GM23338 (cell line): ENCODE measurements at regions not wholly inside any gene's neighbourhood (a gene's known extent, or its start where the extent isn't known, plus 50 kb on each side); places are given as distances from the start of the nearest gene placed in this dataset.
A peak's percentile ranks its signal among the peaks of the same experiment; 100 is the strongest.

Experiments
- ATAC-seq: fragments of 200-7000 bp; cut with Tn5 transposase; 3 replicates; pipeline ENCODE4 v1.9.1; 2020
- DNase-seq: peaks from one replicate; pipeline ENCODE4 v3.0.0-alpha.2; 2015; ENCODE audit warnings: low spot score
- H2AFZ ChIP-seq: fragments of 200-600 bp; sonication (generic); 2 replicates; pipeline ENCODE4 v1.8.0; 2016; ENCODE audit warnings: antibody characterized with exemption, mild to moderate bottlenecking, moderate library complexity
- H3F3A ChIP-seq: fragments of 200-600 bp; sonication (generic); replicated peaks from 2 replicates; pipeline ENCODE4 v1.8.0; 2017; ENCODE audit warnings: antibody characterized with exemption, mixed run types, low read depth
- H3K27ac ChIP-seq: fragments of 200-600 bp; sonication (generic); 2 replicates; pipeline ENCODE4 v1.6.1; 2016; ENCODE audit warnings: low read depth
- H3K27me3 ChIP-seq: fragments of 200-600 bp; sonication (generic); 2 replicates; pipeline ENCODE4 v1.8.0; 2016; ENCODE audit warnings: mild to moderate bottlenecking, mixed run types, moderate library complexity; ENCODE audit not compliant: insufficient read depth
- H3K36me3 ChIP-seq: fragments of 200-600 bp; sonication (generic); 2 replicates; pipeline ENCODE4 v1.8.0; 2016; ENCODE audit warnings: mild to moderate bottlenecking; ENCODE audit not compliant: insufficient read depth
- H3K4me1 ChIP-seq: fragments of 200-600 bp; sonication (generic); 2 replicates; pipeline ENCODE4 v1.8.0; 2016; ENCODE audit warnings: mild to moderate bottlenecking, moderate library complexity; ENCODE audit not compliant: insufficient read depth
- H3K4me2 ChIP-seq: fragments of 200-600 bp; sonication (generic); 2 replicates; pipeline ENCODE4 v1.7.1; 2017; ENCODE audit warnings: mixed run types
- H3K4me3 ChIP-seq: fragments of 200-600 bp; sonication (generic); 2 replicates; pipeline ENCODE4 v1.6.1; 2016; ENCODE audit warnings: mixed run types
- H3K79me2 ChIP-seq: fragments of 200-600 bp; sonication (generic); replicated peaks from 2 replicates; pipeline ENCODE4 v1.8.0; 2017; ENCODE audit warnings: mild to moderate bottlenecking; ENCODE audit not compliant: insufficient read depth
- H3K9me2 ChIP-seq: fragments of 200-600 bp; sonication (generic); 2 replicates; pipeline ENCODE4 v1.8.0; 2017; ENCODE audit not compliant: insufficient read depth
- H4K20me1 ChIP-seq: fragments of 200-600 bp; sonication (generic); replicated peaks from 2 replicates; pipeline ENCODE4 v1.8.0; 2017; ENCODE audit warnings: mild to moderate bottlenecking; ENCODE audit not compliant: insufficient read depth
- H3K27ac Mint-ChIP-seq: 2 replicates; pipeline ENCODE4 v1.8.0; 2020; ENCODE audit warnings: inconsistent platforms, mild to moderate bottlenecking, moderate library complexity, mixed read lengths
- H3K27me3 Mint-ChIP-seq: 3 replicates; pipeline ENCODE4 v1.8.0; 2022; ENCODE audit warnings: low read depth, mild to moderate bottlenecking, moderate library complexity, mixed read lengths, inconsistent platforms; ENCODE audit not compliant: insufficient read depth, poor library complexity
- H3K36me3 Mint-ChIP-seq: 3 replicates; pipeline ENCODE4 v1.8.0; 2021; ENCODE audit warnings: low read depth, mild to moderate bottlenecking, inconsistent platforms, moderate library complexity, mixed read lengths
- H3K4me1 Mint-ChIP-seq: 3 replicates; pipeline ENCODE4 v1.8.0; 2020; ENCODE audit warnings: mild to moderate bottlenecking, inconsistent platforms, mixed read lengths
- H3K4me3 Mint-ChIP-seq: 3 replicates; pipeline ENCODE4 v1.8.0; 2021; ENCODE audit warnings: moderate library complexity, mild to moderate bottlenecking, inconsistent platforms, mixed read lengths
- H3K9me3 Mint-ChIP-seq: 3 replicates; pipeline ENCODE4 v1.8.0; 2020; ENCODE audit warnings: moderate library complexity, mild to moderate bottlenecking, inconsistent platforms, mixed read lengths
- CREB1 ChIP-seq: fragments of 250-450 bp; sonication (Bioruptor Pico); IDR thresholded peaks from 2 replicates; pipeline ENCODE4 v1.5.0; 2020; ENCODE audit warnings: low read depth, mild to moderate bottlenecking, moderate library complexity
- EZH2 ChIP-seq: fragments of 200-600 bp; sonication (generic); IDR thresholded peaks from one replicate; pipeline ENCODE4 v1.8.0; 2017; ENCODE audit warnings: antibody characterized with exemption, mild to moderate bottlenecking, low read depth; ENCODE audit not compliant: unreplicated experiment
- EZH2phosphoT487 ChIP-seq: fragments of 200-600 bp; sonication (generic); IDR thresholded peaks from one replicate; pipeline ENCODE4 v1.8.1; 2018; ENCODE audit warnings: antibody characterized with exemption; ENCODE audit not compliant: unreplicated experiment
- JUNB ChIP-seq: IDR thresholded peaks from one replicate; pipeline ENCODE4 v1.6.1; 2016; ENCODE audit warnings: antibody characterized with exemption; ENCODE audit not compliant: unreplicated experiment
- NANOG ChIP-seq: IDR thresholded peaks from 2 replicates; pipeline ENCODE4 v1.6.1; 2016; ENCODE audit warnings: antibody characterized with exemption, borderline replicate concordance
- POLR2AphosphoS5 ChIP-seq: IDR thresholded peaks from 2 replicates; pipeline ENCODE4 v1.6.1; 2016; ENCODE audit warnings: antibody characterized with exemption, low read depth
- REST ChIP-seq: IDR thresholded peaks from one replicate; pipeline ENCODE4 v1.6.1; 2018; ENCODE audit warnings: antibody characterized with exemption; ENCODE audit not compliant: unreplicated experiment
- STAT1 ChIP-seq: IDR thresholded peaks from one replicate; pipeline ENCODE4 v1.6.1; 2016; ENCODE audit warnings: antibody characterized with exemption; ENCODE audit not compliant: unreplicated experiment
- ZNF114 ChIP-seq: fragments of 250-450 bp; sonication (Bioruptor Pico); IDR thresholded peaks from 2 replicates; pipeline ENCODE4 v1.5.0; 2020; ENCODE audit warnings: mild to moderate bottlenecking, moderate library complexity
- ZNF331 ChIP-seq: fragments of 250-450 bp; sonication (Bioruptor Pico); IDR thresholded peaks from 2 replicates; pipeline ENCODE4 v1.5.0; 2020; ENCODE audit warnings: low read depth, mild to moderate bottlenecking, moderate library complexity
- TF ChIP-seq, protein P1 (sequence below), 2 experiments: fragments of 200-600 bp in 1 of 2; sonication (generic) in 1 of 2; conservative IDR thresholded peaks; 2 replicates each; pipeline versions ENCODE4 v1.5.1 to v1.6.1; 2016 to 2017; ENCODE audit warnings: antibody characterized with exemption in 2 of 2, low read depth in 2 of 2, mild to moderate bottlenecking in 2 of 2, moderate library complexity in 1 of 2

DNA sequence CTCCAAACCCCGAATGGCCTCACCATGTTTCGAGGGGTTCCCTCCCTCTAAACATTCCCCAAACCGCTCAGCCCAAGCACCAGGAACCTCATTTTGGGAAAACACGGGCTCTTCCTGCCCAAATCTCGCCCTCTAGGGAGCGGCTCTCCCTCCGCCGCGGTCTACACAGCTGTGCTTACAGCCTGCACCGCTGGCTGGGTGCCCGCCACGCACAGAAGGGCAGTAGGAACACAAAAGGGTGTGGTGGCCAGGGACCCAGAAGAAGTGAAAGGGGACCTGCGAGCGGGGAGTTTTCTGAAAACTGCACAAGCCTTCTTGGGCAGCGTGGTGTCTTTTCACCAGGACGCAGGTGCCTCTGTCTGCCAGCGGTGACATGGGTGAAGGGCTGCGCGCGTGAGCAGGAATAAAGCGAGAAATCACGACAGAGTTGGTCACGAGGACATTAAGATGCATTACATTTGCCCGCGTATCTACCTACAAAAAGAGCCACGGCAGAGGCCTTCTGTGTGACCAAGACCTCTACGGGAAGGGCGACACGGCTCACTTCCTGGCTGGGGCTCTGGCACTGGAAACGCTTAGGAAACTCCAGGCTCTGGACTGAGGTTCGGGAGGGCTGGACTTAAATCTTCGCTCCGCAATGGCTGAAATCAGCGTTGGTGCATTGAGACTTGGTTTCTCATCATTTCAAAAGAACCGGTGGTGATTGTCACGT, 171.7 kb downstream of the LSM5 start:
- DNase-seq (peak; percentile 17), ATAC-seq (peak; percentile 65)
- no peak for TF ChIP-seq ZNF114 (CRISPR knock-in tag)
- H3F3A ChIP-seq = no peaks in the 10 kb centered on the region
- no peaks in the 10 kb centered on the region for H3K36me3 Mint-ChIP-seq
- H3K27ac ChIP-seq = no peak overlapping the region
- H3K27me3 Mint-ChIP-seq = peaks cover 3% of the 10 kb centered on the region
- H3K4me1 Mint-ChIP-seq = peaks cover 2% of the 10 kb centered on the region; the same call in 1 of the 3 replicates
- H3K4me3 ChIP-seq = no peak overlapping the region
- no peaks in the 10 kb centered on the region for H3K9me3 Mint-ChIP-seq
- H3K4me3 Mint-ChIP-seq = no peak overlapping the region
- H3K27me3 ChIP-seq = no peaks in the 10 kb centered on the region
- no peaks in the 10 kb centered on the region; the same call in 1 of the 2 replicates for H4K20me1 ChIP-seq
- no peaks in the 10 kb centered on the region for H3K79me2 ChIP-seq
- H3K27ac Mint-ChIP-seq = no peak overlapping the region
- no peak overlapping the region for H3K4me2 ChIP-seq
- H3K9me2 ChIP-seq = no peaks in the 10 kb centered on the region
- H3K4me1 ChIP-seq = no peaks in the 10 kb centered on the region
- H2AFZ ChIP-seq = peak overlapping the region; percentile 80
- no peaks in the 10 kb centered on the region for H3K36me3 ChIP-seq

DNA sequence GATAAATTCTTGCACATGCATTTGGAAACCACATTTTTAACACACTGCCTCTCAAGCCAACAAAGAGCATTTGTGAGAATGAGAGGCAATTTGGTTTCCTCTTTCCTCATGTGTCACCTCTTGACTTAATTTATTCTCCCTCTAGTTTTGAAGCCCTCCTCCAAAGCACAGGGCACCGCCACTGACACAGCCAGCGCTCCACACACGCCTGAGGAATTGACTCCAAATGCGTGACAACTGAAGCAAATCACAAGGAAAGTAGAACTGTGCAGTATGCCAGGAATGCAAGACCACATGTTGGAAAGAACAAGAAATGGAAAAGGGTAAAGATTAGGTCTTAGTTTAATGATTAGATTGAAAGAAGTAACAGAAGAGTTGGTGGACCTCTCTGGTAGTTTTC, 173.3 kb downstream of the LSM5 start:
- H3K4me3 Mint-ChIP-seq = no peak overlapping the region
- H3K36me3 ChIP-seq = no peaks in the 10 kb centered on the region
- H3K9me2 ChIP-seq = no peaks in the 10 kb centered on the region
- no peak for DNase-seq
- no peaks in the 10 kb centered on the region for H3K9me3 Mint-ChIP-seq
- no peaks in the 10 kb centered on the region for H3K36me3 Mint-ChIP-seq
- no peaks in the 10 kb centered on the region for H3K27me3 ChIP-seq
- H3K27ac ChIP-seq = no peak overlapping the region
- no peaks in the 10 kb centered on the region for H3F3A ChIP-seq
- no peaks in the 10 kb centered on the region; the same call in 1 of the 2 replicates for H4K20me1 ChIP-seq
- H3K79me2 ChIP-seq = no peaks in the 10 kb centered on the region
- H3K4me2 ChIP-seq = 0 out of 2 replicates have a peak overlapping the region, but pooled peaks have one; percentile 2
- no peaks in the 10 kb centered on the region for H3K4me1 ChIP-seq
- peaks cover 2% of the 10 kb centered on the region; the same call in 1 of the 3 replicates for H3K4me1 Mint-ChIP-seq
- no peak overlapping the region for H3K27ac Mint-ChIP-seq
- H3K27me3 Mint-ChIP-seq = peaks cover 3% of the 10 kb centered on the region
- no peak overlapping the region for H3K4me3 ChIP-seq
- no peak for ATAC-seq
- peak overlapping the region; percentile 34; the same call in 1 of the 2 replicates for H2AFZ ChIP-seq
- no peak for TF ChIP-seq JUNB
- TF ChIP-seq CREB1 (CRISPR knock-in tag) = no peak
- TF ChIP-seq POLR2AphosphoS5 = no peak
- TF ChIP-seq, protein P1, sequence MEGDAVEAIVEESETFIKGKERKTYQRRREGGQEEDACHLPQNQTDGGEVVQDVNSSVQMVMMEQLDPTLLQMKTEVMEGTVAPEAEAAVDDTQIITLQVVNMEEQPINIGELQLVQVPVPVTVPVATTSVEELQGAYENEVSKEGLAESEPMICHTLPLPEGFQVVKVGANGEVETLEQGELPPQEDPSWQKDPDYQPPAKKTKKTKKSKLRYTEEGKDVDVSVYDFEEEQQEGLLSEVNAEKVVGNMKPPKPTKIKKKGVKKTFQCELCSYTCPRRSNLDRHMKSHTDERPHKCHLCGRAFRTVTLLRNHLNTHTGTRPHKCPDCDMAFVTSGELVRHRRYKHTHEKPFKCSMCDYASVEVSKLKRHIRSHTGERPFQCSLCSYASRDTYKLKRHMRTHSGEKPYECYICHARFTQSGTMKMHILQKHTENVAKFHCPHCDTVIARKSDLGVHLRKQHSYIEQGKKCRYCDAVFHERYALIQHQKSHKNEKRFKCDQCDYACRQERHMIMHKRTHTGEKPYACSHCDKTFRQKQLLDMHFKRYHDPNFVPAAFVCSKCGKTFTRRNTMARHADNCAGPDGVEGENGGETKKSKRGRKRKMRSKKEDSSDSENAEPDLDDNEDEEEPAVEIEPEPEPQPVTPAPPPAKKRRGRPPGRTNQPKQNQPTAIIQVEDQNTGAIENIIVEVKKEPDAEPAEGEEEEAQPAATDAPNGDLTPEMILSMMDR (conservative IDR thresholded peaks at IDR 0.05; ENCODE audit: low read depth in 2 of 2) = no peak
- no peak for TF ChIP-seq EZH2phosphoT487
- no peak for TF ChIP-seq NANOG
- no peak for TF ChIP-seq EZH2
- TF ChIP-seq REST = no peak
- no peak for TF ChIP-seq STAT1
- TF ChIP-seq ZNF331 = no peak
